Muscle layer of colon (tissue), 2 donors: ENCODE measurements at regions not wholly inside any gene's neighbourhood (a gene's known extent, or its start where the extent isn't known, plus 50 kb on each side); places are given as distances from the start of the nearest gene placed in this dataset.
A peak's percentile ranks its signal among the peaks of the same experiment; 100 is the strongest.
"Not testable (repeated sequence)": the region's sequence is repeated elsewhere in the genome, so short reads cannot be mapped to it uniquely, and the experiment has no call there.

Source experiments
- H3K27ac ChIP-seq: one replicate; pipeline ENCODE4 v1.7.0; 2013; ENCODE audit warnings: low read depth, mild to moderate bottlenecking, low read length, moderate library complexity
- H3K27me3 ChIP-seq, 2 donors: one replicate each; pipeline ENCODE4 v1.7.0; 2013; ENCODE audit warnings: low read length in 2 of 2, mild to moderate bottlenecking in 2 of 2; ENCODE audit not compliant: insufficient read depth in 2 of 2, control insufficient read depth in 1 of 2
- H3K36me3 ChIP-seq: one replicate; pipeline ENCODE4 v1.7.0; 2013; ENCODE audit warnings: mild to moderate bottlenecking, low read length; ENCODE audit not compliant: insufficient read depth
- H3K4me1 ChIP-seq: one replicate; pipeline ENCODE4 v1.7.0; 2013; ENCODE audit warnings: mild to moderate bottlenecking, low read length; ENCODE audit not compliant: insufficient read depth
- H3K4me3 ChIP-seq, 2 donors: one replicate each; pipeline ENCODE4 v1.7.0; 2013; ENCODE audit warnings: low read length in 2 of 2, low read depth in 1 of 2, mild to moderate bottlenecking in 1 of 2, moderate library complexity in 1 of 2
- H3K9ac ChIP-seq: one replicate; pipeline ENCODE4 v1.7.0; 2013; ENCODE audit warnings: low read length
- H3K9me3 ChIP-seq: one replicate; pipeline ENCODE4 v1.7.0; 2013; ENCODE audit warnings: mild to moderate bottlenecking, low read length
- donor health status: abdominal sarcoma.
- donor health status: Adenocarcinoma of cecum.

DNA sequence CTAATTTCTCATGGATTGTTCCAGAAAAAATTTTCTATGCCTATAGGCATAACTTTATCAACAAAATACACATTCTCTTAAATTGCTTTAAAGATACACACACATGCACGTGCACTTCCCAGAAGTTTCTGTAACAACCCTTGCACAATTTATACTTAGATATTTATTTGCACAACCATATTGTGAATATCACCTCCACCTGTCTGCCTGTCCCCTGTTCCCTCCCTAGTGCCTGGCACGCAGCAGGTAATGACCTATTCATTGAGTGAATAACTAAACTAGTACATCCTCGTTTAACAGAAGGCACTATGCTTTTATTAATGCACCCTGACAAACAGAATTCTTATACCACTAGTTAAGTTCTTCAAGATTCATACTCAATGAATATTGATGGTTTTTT lies 198.9 kb downstream of the BCAS1 start:
- no peak overlapping the region for H3K27ac ChIP-seq
- peaks cover 12% of the 10 kb centered on the region for H3K4me1 ChIP-seq
- no peaks in the 10 kb centered on the region for H3K9me3 ChIP-seq
- no peaks in the 10 kb centered on the region for H3K36me3 ChIP-seq
- no peak overlapping the region for H3K4me3 ChIP-seq
- no peak overlapping the region for H3K9ac ChIP-seq
- H3K27me3 ChIP-seq = no peaks in the 10 kb centered on the region

DNA sequence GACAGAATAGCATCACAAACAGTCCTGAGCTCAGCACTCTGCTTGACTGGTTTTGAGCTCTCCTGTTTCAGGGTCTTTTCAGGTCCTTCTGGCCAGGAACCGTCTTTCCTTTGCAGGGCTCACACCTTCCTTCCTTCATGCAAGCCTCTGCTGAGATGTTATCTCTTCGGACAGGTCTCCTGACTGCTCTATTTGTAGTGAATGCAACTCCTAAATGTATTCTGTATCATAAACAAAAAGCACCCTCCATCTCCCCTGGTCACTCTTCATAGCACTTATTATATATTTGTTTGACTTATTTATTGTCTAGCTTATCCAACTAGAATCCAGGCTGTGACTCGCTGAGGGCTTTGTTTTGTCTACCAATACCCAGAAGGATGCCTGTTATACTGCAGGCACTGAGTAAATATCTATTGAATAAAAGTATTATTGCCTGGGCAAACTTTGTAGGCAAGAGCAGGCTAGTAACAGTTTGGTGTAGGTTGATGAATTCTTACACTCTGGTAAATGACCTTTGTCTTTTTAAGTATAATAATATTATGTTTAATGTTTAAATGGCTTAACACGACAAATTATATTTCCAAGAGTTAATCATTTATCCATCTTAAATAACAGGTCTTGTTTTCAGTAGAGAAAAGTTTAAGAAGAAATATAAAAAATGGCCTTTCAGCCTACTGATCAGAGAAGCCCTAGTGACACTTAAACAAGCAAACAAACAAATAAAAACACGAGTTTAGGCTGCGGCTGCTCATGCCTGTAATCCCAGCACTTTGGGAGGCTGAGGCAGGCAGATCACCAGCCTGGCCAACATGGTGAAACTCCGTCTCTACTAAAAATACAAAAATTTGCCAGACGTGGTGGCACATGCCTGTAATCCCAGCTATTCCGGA lies 199.7 kb downstream of the BCAS1 start:
- Histone ChIP-seq H3K9me3 (no peaks in the 10 kb centered on the region), H3K4me3 (no peak overlapping the region), H3K4me1 (peaks cover 15% of the 10 kb centered on the region), H3K36me3 (no peaks in the 10 kb centered on the region), H3K27me3 (no peaks in the 10 kb centered on the region), H3K27ac (no peak overlapping the region), H3K9ac (no peak overlapping the region)

DNA sequence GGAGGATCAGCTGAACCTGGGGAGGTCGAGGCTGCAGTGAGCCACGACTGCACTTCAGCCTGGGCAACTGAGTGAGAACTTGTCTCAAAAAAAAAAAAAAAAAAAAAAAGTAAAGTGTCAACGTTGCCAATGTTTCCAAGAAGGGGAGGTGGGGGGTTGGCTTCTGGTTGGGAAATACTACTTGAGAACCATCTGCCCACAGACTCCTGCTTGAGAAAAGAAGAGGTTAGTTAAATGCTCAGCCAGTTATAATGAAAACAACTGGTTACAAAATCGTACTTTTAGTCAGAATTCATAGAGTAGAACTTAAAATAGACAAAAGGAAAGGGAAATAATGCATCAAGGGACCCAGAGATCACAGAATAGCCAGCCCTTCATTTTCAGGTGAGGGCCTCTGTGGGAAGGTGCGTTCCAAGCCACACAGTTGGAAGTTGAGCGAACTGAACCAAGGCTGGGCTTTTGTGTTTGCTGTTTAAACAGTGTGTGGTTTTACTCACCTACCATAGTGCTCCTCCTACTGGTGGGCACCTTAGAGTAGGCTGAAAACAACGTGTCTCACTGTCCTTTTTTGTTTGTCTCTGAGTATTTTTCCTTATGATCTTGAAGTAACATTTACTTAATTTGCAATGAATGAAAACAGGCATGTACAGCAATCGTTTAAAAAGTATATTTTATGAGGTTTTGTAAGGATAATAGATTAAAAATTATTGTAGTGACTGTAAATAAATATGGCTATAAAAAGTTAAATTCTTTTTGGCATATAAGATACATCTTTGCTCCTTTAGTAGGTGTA lies 200.7 kb downstream of the BCAS1 start:
- Histone ChIP-seq H3K36me3 (no peaks in the 10 kb centered on the region), H3K27me3 (no peaks in the 10 kb centered on the region), H3K9ac (no peak overlapping the region), H3K9me3 (no peaks in the 10 kb centered on the region), H3K4me3 (no peak overlapping the region), H3K27ac (peak overlapping the region; percentile 32), H3K4me1 (peaks cover 25% of the 10 kb centered on the region)

DNA sequence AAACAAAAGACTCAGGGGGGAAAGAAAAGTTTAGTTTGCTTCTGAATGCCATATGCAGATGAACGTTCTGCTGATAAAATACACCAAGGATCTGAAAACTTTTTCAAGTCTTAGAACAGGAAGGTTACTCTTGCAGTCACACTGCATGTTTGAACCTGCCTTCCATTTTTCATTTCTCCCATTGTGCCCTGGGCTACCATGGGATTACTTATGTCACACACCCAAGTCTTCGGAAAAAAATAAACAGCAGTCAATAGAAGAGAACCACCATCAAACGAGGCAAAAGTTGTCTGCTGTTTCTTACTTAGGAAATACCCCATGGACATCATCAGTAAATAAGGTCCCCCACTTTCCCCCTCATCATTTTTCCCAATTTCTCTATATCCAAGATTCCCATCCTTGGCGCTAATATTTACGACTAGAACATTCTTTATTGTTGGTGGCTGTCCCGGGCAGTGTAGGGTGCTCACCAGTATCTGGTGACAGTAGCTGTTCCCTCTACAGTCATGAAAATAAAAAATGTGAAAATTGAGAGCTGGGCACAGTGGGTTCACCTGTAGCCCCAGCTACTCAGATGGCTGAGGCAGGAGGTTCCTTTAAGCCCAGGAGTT lies 202.5 kb downstream of the BCAS1 start:
- H3K9ac ChIP-seq = no peak overlapping the region
- peaks cover 25% of the 10 kb centered on the region for H3K4me1 ChIP-seq
- no peak overlapping the region for H3K4me3 ChIP-seq
- H3K27ac ChIP-seq = no peak overlapping the region
- H3K36me3 ChIP-seq = no peaks in the 10 kb centered on the region
- H3K27me3 ChIP-seq = no peaks in the 10 kb centered on the region
- no peaks in the 10 kb centered on the region for H3K9me3 ChIP-seq

DNA sequence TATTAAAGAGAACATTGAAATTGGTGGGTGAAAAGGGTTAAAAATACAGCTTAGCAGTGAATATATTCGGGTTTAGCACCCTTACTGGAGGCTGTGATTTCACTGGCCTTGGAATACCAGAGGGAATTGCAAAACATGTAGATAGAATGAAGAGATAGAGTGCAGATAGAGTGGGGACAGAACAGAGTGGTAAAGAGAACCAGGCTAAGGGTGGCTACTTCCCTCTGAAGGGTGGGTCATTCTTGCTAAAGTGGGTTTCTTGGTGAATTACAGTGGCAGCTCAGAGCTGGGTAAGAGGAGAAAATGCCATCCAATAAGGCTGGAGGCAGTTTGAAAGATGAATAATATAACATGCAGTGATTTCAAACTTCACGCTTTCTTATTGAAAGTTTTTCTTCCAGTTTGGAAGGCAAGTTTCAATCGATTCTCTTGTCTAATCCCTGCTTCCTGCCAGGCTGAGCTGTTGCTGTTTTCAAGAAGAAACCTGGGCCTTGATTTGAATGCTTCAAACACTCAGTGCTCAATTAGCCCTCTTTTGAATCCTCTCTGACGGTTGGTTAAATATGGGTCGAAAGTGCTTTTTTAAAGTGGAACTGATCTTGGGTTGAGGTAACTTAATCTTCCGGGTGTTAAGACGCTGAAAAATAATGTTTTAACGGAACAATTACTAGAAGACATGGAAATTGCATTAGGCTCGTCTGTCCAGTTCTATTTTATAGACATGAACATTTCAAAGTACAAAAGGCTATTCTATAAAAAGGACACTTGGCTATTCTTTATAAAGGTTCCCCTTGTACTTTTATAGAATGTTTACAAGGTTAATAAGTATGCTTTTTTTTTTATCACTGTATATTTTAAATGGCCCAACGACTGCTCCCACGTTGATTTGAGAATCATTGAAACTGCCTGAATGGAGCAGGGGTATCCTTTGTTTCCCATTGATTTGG lies 203.3 kb downstream of the BCAS1 start:
- peak overlapping the region; percentile 29 for H3K27ac ChIP-seq
- no peaks in the 10 kb centered on the region for H3K36me3 ChIP-seq
- no peak overlapping the region for H3K9ac ChIP-seq
- no peak overlapping the region for H3K4me3 ChIP-seq
- no peaks in the 10 kb centered on the region for H3K9me3 ChIP-seq
- H3K27me3 ChIP-seq = no peaks in the 10 kb centered on the region
- peaks cover 25% of the 10 kb centered on the region for H3K4me1 ChIP-seq

DNA sequence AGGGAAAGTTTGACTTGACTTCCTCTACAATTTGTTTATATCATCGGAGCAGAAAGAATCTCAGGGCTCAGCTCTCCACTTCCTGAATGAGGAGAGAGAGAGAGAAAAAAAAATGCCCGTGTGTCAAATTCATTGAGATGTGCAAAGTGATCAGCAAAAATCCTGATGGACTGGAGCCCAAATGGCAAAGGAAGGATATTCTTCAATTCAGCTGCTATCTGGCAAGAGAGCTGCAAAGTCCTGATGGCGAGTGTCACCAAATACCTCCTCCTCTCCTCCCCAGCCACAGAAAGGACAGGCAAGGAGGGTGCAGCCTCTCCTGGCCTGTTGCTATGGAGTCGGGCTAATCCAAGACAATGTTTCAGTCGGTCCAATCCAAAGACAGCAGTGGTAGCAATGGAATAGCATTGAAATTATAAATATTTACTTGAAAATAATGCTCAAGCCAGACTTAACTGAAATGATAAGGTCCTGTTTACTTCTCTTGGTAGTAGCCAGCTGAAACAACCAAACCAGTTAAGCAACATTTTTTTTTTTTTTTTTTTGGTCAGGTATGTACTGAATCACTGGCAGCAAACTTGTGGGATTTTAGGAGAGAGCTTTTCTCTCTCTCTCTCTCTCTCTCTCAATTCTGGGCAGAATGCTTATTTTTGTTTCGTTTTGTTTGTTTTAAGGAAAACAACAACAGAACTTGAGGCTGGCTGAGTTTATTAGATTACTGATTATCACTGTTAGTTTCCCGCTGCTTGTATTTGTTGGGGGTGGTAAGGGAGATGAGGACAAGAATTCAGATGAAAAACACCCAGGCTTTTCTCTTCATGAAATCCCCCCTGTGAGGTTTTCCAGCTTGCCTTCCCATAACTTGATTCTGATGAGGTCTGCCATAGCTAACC lies 204.2 kb downstream of the BCAS1 start:
- peaks cover 25% of the 10 kb centered on the region for H3K4me1 ChIP-seq
- peak overlapping the region; percentile 29 for H3K27ac ChIP-seq
- H3K9ac ChIP-seq = no peak overlapping the region
- H3K9me3 ChIP-seq = no peaks in the 10 kb centered on the region
- H3K27me3 ChIP-seq = no peaks in the 10 kb centered on the region
- H3K4me3 ChIP-seq = peak overlapping the region; percentile 3 to 6
- no peaks in the 10 kb centered on the region for H3K36me3 ChIP-seq

DNA sequence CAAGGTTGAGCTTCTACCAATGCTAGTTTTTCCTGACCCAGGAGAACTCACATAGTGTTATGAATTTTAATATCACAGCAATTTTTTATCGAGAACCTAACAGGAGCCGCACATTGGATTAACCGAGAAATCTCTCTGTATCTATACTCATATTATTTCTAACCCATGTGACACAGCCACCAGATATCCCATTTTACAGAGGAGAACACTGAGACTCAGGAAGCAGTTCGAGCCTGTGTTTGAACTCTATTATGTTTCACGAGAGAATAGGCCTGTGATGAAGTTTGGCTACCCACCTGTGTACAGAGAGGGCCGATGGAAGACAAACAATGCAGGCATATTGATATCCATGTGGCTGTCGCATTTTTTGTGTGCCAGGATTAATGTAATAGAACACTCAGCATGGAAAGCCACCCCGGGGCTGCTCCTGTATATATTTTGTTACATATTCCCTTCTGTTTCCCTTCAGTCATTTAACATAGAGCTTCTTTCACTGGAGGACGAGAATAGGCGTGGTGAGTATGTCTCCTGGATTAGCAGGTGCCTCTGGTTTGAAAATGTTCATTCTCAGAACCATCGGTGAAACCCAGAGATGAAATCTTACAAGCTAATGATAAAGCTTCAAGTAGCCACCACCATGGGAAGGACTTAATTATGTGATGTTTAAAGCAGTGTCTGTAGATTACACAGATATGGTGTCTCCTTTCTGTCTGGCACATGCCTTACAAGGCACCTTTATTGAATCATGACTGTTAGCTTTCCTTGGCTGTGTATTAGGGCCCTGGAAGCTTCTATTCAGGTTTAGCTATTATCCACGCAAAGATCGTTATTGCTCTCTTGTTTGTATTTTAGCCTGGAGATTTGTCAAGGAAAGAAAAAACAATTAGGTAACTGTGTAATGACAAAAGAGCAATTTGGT lies 205.4 kb downstream of the BCAS1 start:
- H3K27me3 ChIP-seq, H3K9ac ChIP-seq, H3K4me3 ChIP-seq, H3K9me3 ChIP-seq, H3K27ac ChIP-seq, H3K36me3 ChIP-seq: not testable (repeated sequence)
- H3K4me1 ChIP-seq = peaks cover 24% of the 10 kb centered on the region

DNA sequence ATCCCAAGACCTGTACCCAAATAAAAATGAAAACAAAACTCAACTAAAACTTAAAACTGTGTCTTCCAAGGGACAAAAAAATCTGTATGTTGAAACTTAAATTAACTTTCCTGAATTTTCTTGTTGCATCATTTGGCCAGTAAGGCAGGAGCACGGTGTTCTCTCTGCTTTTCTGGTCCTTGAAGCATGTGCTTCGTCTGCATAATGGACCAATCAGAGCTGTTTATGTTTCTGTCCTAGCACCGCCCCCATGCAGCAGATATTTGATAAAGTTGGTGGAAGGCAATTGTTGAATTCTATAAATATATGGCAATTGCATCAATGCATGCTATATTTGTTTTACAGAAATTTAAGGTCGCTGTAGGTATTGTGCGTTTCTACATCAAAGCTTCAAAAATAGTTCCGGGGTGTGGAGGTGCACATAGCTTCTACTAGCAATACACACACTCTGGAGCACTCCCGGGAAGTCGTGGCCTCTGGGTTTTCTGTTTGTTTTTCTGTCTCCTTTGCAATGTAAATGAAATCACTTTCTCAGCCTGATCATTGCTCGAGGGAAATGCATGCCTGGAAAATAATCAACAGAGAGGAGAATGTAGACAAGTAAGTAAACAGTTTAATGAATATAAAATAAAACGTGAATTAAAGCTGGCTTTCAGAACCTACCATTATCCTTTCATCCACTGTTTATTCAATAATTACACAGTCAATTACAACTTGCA lies 206.3 kb downstream of the BCAS1 start:
- not testable (repeated sequence) for H3K27ac ChIP-seq, H3K36me3 ChIP-seq, H3K27me3 ChIP-seq, H3K4me3 ChIP-seq, H3K9me3 ChIP-seq, H3K9ac ChIP-seq
- peaks cover 19% of the 10 kb centered on the region for H3K4me1 ChIP-seq

DNA sequence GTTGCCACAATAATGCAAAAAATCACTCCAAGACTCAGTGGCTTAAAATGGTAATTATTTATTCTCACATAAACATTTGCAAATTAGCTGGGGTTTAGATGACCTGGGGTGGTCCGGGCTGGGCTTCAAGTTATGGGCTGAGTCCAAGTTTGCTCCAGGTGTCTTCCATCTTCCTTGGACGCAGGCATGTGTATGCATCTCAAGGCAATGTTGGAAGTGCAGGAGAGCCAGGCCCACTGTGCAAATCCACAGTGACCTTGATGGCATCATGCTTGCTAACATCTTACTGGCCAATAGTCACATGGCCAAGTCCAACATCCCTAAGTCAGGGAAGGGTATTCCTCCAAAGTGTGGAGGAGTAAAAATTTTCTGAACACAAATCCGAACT lies 206.9 kb downstream of the BCAS1 start:
- not testable (repeated sequence) for H3K9me3 ChIP-seq, H3K27me3 ChIP-seq, H3K9ac ChIP-seq, H3K4me3 ChIP-seq, H3K27ac ChIP-seq, H3K36me3 ChIP-seq
- peaks cover 19% of the 10 kb centered on the region for H3K4me1 ChIP-seq
